Uterus (tissue), 3 donors: ENCODE measurements at regions not wholly inside any gene's neighbourhood (a gene's known extent, or its start where the extent isn't known, plus 50 kb on each side); places are given as distances from the start of the nearest gene placed in this dataset.

Experiments
- DNase-seq, 2 donors: peaks; one replicate each; pipeline ENCODE4 v3.0.0-alpha.2; 2019 to 2020
- H3K27ac ChIP-seq, 2 donors: fragments of 200-600 bp; sonication (generic); 1 replicate in 1 of 2; 2 replicates in 1 of 2; pipeline ENCODE4 v1.5.1; 2016 to 2018
- H3K27me3 ChIP-seq, 2 donors: fragments of 200-600 bp; sonication (generic); one replicate each; pipeline ENCODE4 v1.5.1; 2018 to 2019; ENCODE audit warnings: control low read depth in 1 of 2
- H3K36me3 ChIP-seq, 2 donors: fragments of 200-600 bp; sonication (generic); one replicate each; pipeline ENCODE4 v1.5.1; 2019; ENCODE audit warnings: control low read depth in 1 of 2
- H3K4me1 ChIP-seq, 2 donors: fragments of 200-600 bp; sonication (generic); one replicate each; pipeline ENCODE4 v1.5.1; 2018 to 2019; ENCODE audit warnings: control low read depth in 1 of 2
- H3K4me3 ChIP-seq, 2 donors: fragments of 200-600 bp; sonication (generic); 1 replicate in 1 of 2; 2 replicates in 1 of 2; pipeline ENCODE4 v1.5.1; 2018 to 2019; ENCODE audit warnings: mild to moderate bottlenecking in 1 of 2
- H3K9me3 ChIP-seq, 2 donors: fragments of 200-600 bp; sonication (generic); one replicate each; pipeline ENCODE4 v1.5.1; 2019; ENCODE audit warnings: control low read depth in 1 of 2
- POLR2A ChIP-seq, 2 donors: fragments of 450-650 bp; IDR thresholded peaks; one replicate each; pipeline ENCODE4 v1.6.1; 2016; ENCODE audit warnings: antibody characterized with exemption in 2 of 2, mild to moderate bottlenecking in 1 of 2, moderate library complexity in 1 of 2
- intact Hi-C: fragments of 100-400 bp; cut with DNase I; formaldehyde crosslinking; loops from one replicate; pipeline ENCODE4 v1.15.1; 2023; ENCODE audit warnings: low total_unique reads
- TF ChIP-seq, protein P1 (sequence below), 4 experiments: fragments of 200-600 bp in 2 of 4; fragments of 450-650 bp in 2 of 4; sonication (generic) in 2 of 4; IDR thresholded peaks; one replicate each; pipeline ENCODE4 v1.5.1; 2016 to 2019; ENCODE audit warnings: antibody characterized with exemption in 4 of 4, mild to moderate bottlenecking in 2 of 4, moderate library complexity in 1 of 4
- donor health status: DM: yes; HTN: yes; CAD: no.

- no peak overlapping the region for H3K4me3 ChIP-seq
- no peaks in the 10 kb centered on the region for H3K9me3 ChIP-seq
Observed at GRCh38 chr14:84021433-84021832, 1508.5 kb upstream of the FLRT2 start.

GRCh38 chr14:84024231-84024820 is 1505.6 kb upstream of the FLRT2 start:
- H3K27ac ChIP-seq, result no peak overlapping the region
- TF ChIP-seq, protein P1, sequence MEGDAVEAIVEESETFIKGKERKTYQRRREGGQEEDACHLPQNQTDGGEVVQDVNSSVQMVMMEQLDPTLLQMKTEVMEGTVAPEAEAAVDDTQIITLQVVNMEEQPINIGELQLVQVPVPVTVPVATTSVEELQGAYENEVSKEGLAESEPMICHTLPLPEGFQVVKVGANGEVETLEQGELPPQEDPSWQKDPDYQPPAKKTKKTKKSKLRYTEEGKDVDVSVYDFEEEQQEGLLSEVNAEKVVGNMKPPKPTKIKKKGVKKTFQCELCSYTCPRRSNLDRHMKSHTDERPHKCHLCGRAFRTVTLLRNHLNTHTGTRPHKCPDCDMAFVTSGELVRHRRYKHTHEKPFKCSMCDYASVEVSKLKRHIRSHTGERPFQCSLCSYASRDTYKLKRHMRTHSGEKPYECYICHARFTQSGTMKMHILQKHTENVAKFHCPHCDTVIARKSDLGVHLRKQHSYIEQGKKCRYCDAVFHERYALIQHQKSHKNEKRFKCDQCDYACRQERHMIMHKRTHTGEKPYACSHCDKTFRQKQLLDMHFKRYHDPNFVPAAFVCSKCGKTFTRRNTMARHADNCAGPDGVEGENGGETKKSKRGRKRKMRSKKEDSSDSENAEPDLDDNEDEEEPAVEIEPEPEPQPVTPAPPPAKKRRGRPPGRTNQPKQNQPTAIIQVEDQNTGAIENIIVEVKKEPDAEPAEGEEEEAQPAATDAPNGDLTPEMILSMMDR (IDR thresholded peaks at IDR 0.05), result no peak
- no peak for TF ChIP-seq POLR2A (IDR thresholded peaks at IDR 0.05)
- no peaks in the 10 kb centered on the region for H3K4me1 ChIP-seq
- H3K27me3 ChIP-seq, result no peaks in the 10 kb centered on the region
- H3K36me3 ChIP-seq, result no peaks in the 10 kb centered on the region
- no peak overlapping the region for H3K4me3 ChIP-seq
- H3K9me3 ChIP-seq, result no peaks in the 10 kb centered on the region
- no peak for DNase-seq
- intact Hi-C loops, result no loop called here

More at GRCh38 chr14:84021433-84021832, 1508.5 kb upstream of the FLRT2 start:
- Histone ChIP-seq H3K27me3 (no peaks in the 10 kb centered on the region), H3K4me1 (no peaks in the 10 kb centered on the region), H3K27ac (no peak overlapping the region), H3K36me3 (no peaks in the 10 kb centered on the region)
- intact Hi-C loops, result no loop called here
- TF ChIP-seq, protein P1 (IDR thresholded peaks at IDR 0.05), result no peak
- no peak for TF ChIP-seq POLR2A (IDR thresholded peaks at IDR 0.05)
- DNase-seq, result no peak

- no peaks in the 10 kb centered on the region for H3K4me1 ChIP-seq
- no peaks in the 10 kb centered on the region for H3K27me3 ChIP-seq
- no peak for DNase-seq
- TF ChIP-seq, protein P1 (IDR thresholded peaks at IDR 0.05), result no peak
- no peak for TF ChIP-seq POLR2A (IDR thresholded peaks at IDR 0.05)
- H3K36me3 ChIP-seq, result no peaks in the 10 kb centered on the region
- no peaks in the 10 kb centered on the region for H3K9me3 ChIP-seq
- no peak overlapping the region for H3K27ac ChIP-seq
- intact Hi-C loops, result no loop called here
- no peak overlapping the region for H3K4me3 ChIP-seq
Observed at GRCh38 chr14:84025106-84026012, 1504.6 kb upstream of the FLRT2 start.

- Histone ChIP-seq H3K4me1 (no peaks in the 10 kb centered on the region), H3K27ac (no peak overlapping the region), H3K9me3 (no peaks in the 10 kb centered on the region), H3K27me3 (no peaks in the 10 kb centered on the region), H3K36me3 (no peaks in the 10 kb centered on the region), H3K4me3 (no peak overlapping the region)
- TF ChIP-seq POLR2A (IDR thresholded peaks at IDR 0.05), result no peak
- TF ChIP-seq, protein P1 (IDR thresholded peaks at IDR 0.05), result no peak
- no peak for DNase-seq
- intact Hi-C loops, result no loop called here
Observed at GRCh38 chr14:84027351-84027750, 1502.6 kb upstream of the FLRT2 start.

DNA sequence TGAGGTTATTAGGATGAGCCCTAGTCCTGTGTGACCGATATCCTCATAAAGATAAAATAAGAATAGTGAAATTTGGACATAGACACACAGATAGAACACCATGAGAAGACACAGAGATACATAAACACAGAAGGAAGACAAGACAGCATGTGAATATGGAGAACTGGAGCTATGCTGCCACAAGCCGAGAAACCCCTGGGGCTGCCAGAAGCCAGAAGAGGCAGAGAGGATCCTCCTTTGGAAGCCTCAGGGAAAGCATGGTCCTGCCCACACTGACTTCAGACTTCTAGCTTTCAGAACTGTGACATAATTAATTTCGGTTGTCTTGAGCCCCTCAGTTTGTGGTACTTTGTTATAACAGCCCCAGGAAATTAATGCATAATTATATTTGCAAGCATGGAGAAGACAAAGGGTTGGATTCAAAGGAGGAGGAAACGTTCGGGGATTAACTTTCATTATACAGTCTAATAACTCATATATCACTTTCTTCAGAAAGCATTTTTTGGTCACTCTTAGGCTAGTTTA is 1501.8 kb upstream of the FLRT2 start:
- Histone ChIP-seq H3K27ac (no peak overlapping the region), H3K4me1 (no peaks in the 10 kb centered on the region), H3K36me3 (no peaks in the 10 kb centered on the region), H3K9me3 (no peaks in the 10 kb centered on the region), H3K27me3 (no peaks in the 10 kb centered on the region), H3K4me3 (no peak overlapping the region)
- intact Hi-C loops, result no loop called here
- DNase-seq, result no peak
- TF ChIP-seq, protein P1 (IDR thresholded peaks at IDR 0.05), result no peak
- TF ChIP-seq POLR2A (IDR thresholded peaks at IDR 0.05), result no peak
